Astrocyte of the spinal cord (primary cell): ENCODE measurements at regions not wholly inside any gene's neighbourhood (a gene's known extent, or its start where the extent isn't known, plus 50 kb on each side); places are given as distances from the start of the nearest gene placed in this dataset.
"Not testable (repeated sequence)": the region's sequence is repeated elsewhere in the genome, so short reads cannot be mapped to it uniquely, and the experiment has no call there.

ENCODE experiments used
- DNase-seq: peaks from one replicate; pipeline ENCODE4 v3.0.0; 2011; ENCODE audit warnings: low read depth, low spot score
- H3K4me3 ChIP-seq: 2 replicates; pipeline ENCODE4 v1.5.1; 2011; ENCODE audit warnings: low read depth, mild to moderate bottlenecking, low read length, moderate library complexity
- CTCF ChIP-seq: IDR thresholded peaks from 2 replicates; pipeline ENCODE4 v1.5.1; 2012; ENCODE audit warnings: low read depth, mild to moderate bottlenecking, low read length, inconsistent platforms
- in situ Hi-C: cut with HindIII; loops from 2 replicates; pipeline ENCODE4 v1.10.0; 2017; ENCODE audit warnings: low sequenced_read_pairs

- peak; percentile 27 for DNase-seq
- TF ChIP-seq CTCF = no peak
- in situ Hi-C loops = no loop called here
- no peak overlapping the region for H3K4me3 ChIP-seq
Observed at GRCh38 chr18:40152859-40153258, 1802.2 kb upstream of the PIK3C3 start.

- TF ChIP-seq CTCF = no peak
- in situ Hi-C loops = no loop called here
- H3K4me3 ChIP-seq = no peak overlapping the region
Observed at GRCh38 chr18:40148960-40149359, 1806.1 kb upstream of the PIK3C3 start.

GRCh38 chr18:40133253-40133652, 1821.8 kb upstream of the PIK3C3 start:
- TF ChIP-seq CTCF = no peak
- no peak for DNase-seq
- in situ Hi-C loops = no loop called here
- H3K4me3 ChIP-seq = no peak overlapping the region

More at GRCh38 chr18:40148960-40149359, 1806.1 kb upstream of the PIK3C3 start:
- DNase-seq = no peak

- DNase-seq, H3K4me3 ChIP-seq, in situ Hi-C loops: not testable (repeated sequence)
Observed at GRCh38 chr18:40132438-40132837, 1822.6 kb upstream of the PIK3C3 start.

GRCh38 chr18:40124107-40124506, 1830.9 kb upstream of the PIK3C3 start:
- no peak overlapping the region for H3K4me3 ChIP-seq
- TF ChIP-seq CTCF = no peak
- peak; percentile 84 for DNase-seq
- in situ Hi-C loops = no loop called here

- H3K4me3 ChIP-seq = no peak overlapping the region
- in situ Hi-C loops = no loop called here
- TF ChIP-seq CTCF = no peak
- DNase-seq = no peak
Observed at GRCh38 chr18:40120796-40121391, 1834.1 kb upstream of the PIK3C3 start.

- TF ChIP-seq CTCF = no peak
- in situ Hi-C loops = no loop called here
- no peak for DNase-seq
Observed at GRCh38 chr18:40120356-40120755, 1834.7 kb upstream of the PIK3C3 start.

GRCh38 chr18:40119581-40119980, 1835.5 kb upstream of the PIK3C3 start:
- DNase-seq, in situ Hi-C loops: not testable (repeated sequence)

More at GRCh38 chr18:40120356-40120755, 1834.7 kb upstream of the PIK3C3 start:
- H3K4me3 ChIP-seq = no peak overlapping the region

More at GRCh38 chr18:40119581-40119980, 1835.5 kb upstream of the PIK3C3 start:
- H3K4me3 ChIP-seq = not testable (repeated sequence)
